Erythroblast (primary cell): ENCODE measurements at regions not wholly inside any gene's neighbourhood (a gene's known extent, or its start where the extent isn't known, plus 50 kb on each side); places are given as distances from the start of the nearest gene placed in this dataset.

Experiments used
- GATA1 ChIP-seq: IDR thresholded peaks from 2 replicates; pipeline ENCODE4 v1.6.1; 2011; ENCODE audit warnings: low read depth, mild to moderate bottlenecking, control low read depth, low read length, moderate library complexity
- POLR2A ChIP-seq: IDR thresholded peaks from 2 replicates; pipeline ENCODE4 v1.6.1; 2011; ENCODE audit warnings: mild to moderate bottlenecking, low read length

DNA sequence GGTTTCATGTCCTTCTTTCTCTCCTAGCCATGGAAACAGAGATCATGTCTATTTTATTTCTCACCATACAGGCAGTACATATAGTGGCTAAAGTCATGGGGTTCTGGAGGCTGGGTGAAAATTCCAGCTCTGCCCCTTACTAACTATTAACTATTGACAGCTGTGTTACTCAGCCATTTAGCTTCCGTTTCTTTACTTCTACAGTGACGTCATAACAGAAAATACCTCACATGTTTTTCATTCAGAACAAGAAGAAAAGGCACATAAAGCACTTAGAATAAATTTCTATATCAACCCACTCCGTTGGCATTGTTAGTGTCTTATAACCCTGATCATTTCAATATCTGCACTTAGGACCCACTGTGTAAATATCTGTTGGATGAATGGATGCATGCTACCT, 1506.9 kb upstream of the TMEM132C start:
- no peak for TF ChIP-seq POLR2A
- TF ChIP-seq GATA1, result no peak
